ENCODE measurements at regions not wholly inside any gene's neighbourhood (a gene's known extent, or its start where the extent isn't known, plus 50 kb on each side); places are given as distances from the start of the nearest gene placed in this dataset.
A peak's percentile ranks its signal among the peaks of the same experiment; 100 is the strongest.

GRCh38 chr2:64287202-64287740 is 143.1 kb upstream of the PELI1 start:
- no peak for DNase-seq

- DNase-seq: no peak
These were observed 144.3 kb upstream of the PELI1 start for GRCh38 chr2:64288321-64289193.

GRCh38 chr2:64289251-64289650 is 145.0 kb upstream of the PELI1 start:
- no peak for DNase-seq

GRCh38 chr2:64289737-64290136 is 145.5 kb upstream of the PELI1 start:
- no peak for DNase-seq

GRCh38 chr2:64291181-64291580 is 147.0 kb upstream of the PELI1 start:
- DNase-seq: no peak

- DNase-seq: peak; percentile 46 to 53
These were observed 151.3 kb upstream of the PELI1 start for GRCh38 chr2:64295326-64296139.

GRCh38 chr2:64296140-64296480 is 151.9 kb upstream of the PELI1 start:
- peak in 1 of 2 donors; percentile 24 for DNase-seq

GRCh38 chr2:64296695-64297346 is 152.6 kb upstream of the PELI1 start:
- DNase-seq: no peak

GRCh38 chr2:64298161-64298560 is 153.9 kb upstream of the PELI1 start:
- no peak for DNase-seq

GRCh38 chr2:64300066-64300465 is 153.9 kb upstream of the LGALSL start:
- no peak for DNase-seq

GRCh38 chr2:64303250-64303649 is 150.7 kb upstream of the LGALSL start:
- DNase-seq: no peak

GRCh38 chr2:64307421-64307820 is 146.5 kb upstream of the LGALSL start:
- DNase-seq: no peak

GRCh38 chr2:64311191-64311910 is 142.6 kb upstream of the LGALSL start:
- no peak for DNase-seq

GRCh38 chr2:64311948-64312621 is 141.9 kb upstream of the LGALSL start:
- no peak for DNase-seq

GRCh38 chr2:64312622-64313397 is 141.2 kb upstream of the LGALSL start:
- no peak for DNase-seq

- DNase-seq: no peak
These were observed 140.6 kb upstream of the LGALSL start for GRCh38 chr2:64313398-64313723.

- DNase-seq: no peak
These were observed 138.5 kb upstream of the LGALSL start for GRCh38 chr2:64315291-64315960.

- no peak for DNase-seq
These were observed 136.1 kb upstream of the LGALSL start for GRCh38 chr2:64317707-64318475.

- no peak for DNase-seq
These were observed 135.6 kb upstream of the LGALSL start for GRCh38 chr2:64318476-64318748.

GRCh38 chr2:64319896-64320295 is 134.1 kb upstream of the LGALSL start:
- DNase-seq: no peak
